ENCODE measurements at regions not wholly inside any gene's neighbourhood (a gene's known extent, or its start where the extent isn't known, plus 50 kb on each side); places are given as distances from the start of the nearest gene placed in this dataset.

GRCh38 chr14:40909906-40910305 is 696.8 kb upstream of the LRFN5 start:
- TF ChIP-seq, protein P1, sequence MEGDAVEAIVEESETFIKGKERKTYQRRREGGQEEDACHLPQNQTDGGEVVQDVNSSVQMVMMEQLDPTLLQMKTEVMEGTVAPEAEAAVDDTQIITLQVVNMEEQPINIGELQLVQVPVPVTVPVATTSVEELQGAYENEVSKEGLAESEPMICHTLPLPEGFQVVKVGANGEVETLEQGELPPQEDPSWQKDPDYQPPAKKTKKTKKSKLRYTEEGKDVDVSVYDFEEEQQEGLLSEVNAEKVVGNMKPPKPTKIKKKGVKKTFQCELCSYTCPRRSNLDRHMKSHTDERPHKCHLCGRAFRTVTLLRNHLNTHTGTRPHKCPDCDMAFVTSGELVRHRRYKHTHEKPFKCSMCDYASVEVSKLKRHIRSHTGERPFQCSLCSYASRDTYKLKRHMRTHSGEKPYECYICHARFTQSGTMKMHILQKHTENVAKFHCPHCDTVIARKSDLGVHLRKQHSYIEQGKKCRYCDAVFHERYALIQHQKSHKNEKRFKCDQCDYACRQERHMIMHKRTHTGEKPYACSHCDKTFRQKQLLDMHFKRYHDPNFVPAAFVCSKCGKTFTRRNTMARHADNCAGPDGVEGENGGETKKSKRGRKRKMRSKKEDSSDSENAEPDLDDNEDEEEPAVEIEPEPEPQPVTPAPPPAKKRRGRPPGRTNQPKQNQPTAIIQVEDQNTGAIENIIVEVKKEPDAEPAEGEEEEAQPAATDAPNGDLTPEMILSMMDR (IDR thresholded peaks at IDR 0.05): no peak
- no peak for TF ChIP-seq POLR2A (IDR thresholded peaks at IDR 0.05)
- no peak for TF ChIP-seq POLR2AphosphoS5 (IDR thresholded peaks at IDR 0.05)
